ENCODE measurements at regions not wholly inside any gene's neighbourhood (a gene's known extent, or its start where the extent isn't known, plus 50 kb on each side); places are given as distances from the start of the nearest gene placed in this dataset.
"Not testable (repeated sequence)": the region's sequence is repeated elsewhere in the genome, so short reads cannot be mapped to it uniquely, and the experiment has no call there.

DNA sequence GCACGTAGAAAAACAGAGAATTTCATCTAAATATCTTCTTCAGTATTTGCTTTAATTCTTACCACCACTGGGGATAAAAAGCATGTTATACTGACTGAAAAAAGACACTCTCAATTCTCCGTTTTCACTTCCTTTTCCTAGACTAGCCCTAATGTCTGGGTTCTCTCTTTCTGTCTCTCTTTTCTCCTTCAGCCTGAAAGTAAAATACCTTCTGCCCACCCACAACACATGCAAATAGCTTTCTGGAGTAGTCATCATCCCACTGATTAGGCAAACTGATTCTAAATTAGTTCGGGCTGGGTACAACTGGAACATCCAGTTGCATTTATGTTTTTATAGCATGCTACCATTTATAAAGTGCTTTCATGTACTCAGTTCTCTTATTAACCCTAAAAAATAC lies 142.4 kb upstream of the ANKRD50 start:
- no peaks in the 10 kb centered on the region for H3K36me3 Mint-ChIP-seq
- H3K4me3 Mint-ChIP-seq: no peak overlapping the region
- no peak overlapping the region for H3K27ac Mint-ChIP-seq
- H3K27me3 Mint-ChIP-seq: no peaks in the 10 kb centered on the region
- ATAC-seq: no peak
- H3K4me1 Mint-ChIP-seq: no peaks in the 10 kb centered on the region
- H3K9me3 Mint-ChIP-seq: no peaks in the 10 kb centered on the region

DNA sequence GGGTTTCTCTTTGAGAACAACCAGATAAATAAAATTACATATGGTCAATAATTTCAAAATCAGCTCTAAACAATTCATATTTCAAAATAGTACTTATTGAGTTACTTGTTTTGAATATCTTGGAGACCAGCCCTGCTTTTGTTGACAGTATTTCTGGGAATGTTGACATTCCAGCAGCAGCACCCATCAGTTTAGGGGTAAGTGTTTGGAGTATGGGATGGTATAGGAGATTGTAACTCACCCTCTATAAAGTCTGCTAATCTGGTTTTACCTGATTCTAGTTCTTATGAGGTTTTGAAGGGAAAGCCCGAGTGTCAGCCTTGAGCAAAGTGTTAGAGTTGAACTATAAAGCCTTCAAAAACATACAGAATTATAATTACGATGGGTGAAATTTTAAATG lies 139.2 kb upstream of the ANKRD50 start:
- no peaks in the 10 kb centered on the region for H3K9me3 Mint-ChIP-seq
- H3K36me3 Mint-ChIP-seq: no peaks in the 10 kb centered on the region
- H3K27ac Mint-ChIP-seq: no peak overlapping the region
- H3K27me3 Mint-ChIP-seq: no peaks in the 10 kb centered on the region
- no peaks in the 10 kb centered on the region for H3K4me1 Mint-ChIP-seq
- no peak overlapping the region for H3K4me3 Mint-ChIP-seq
- no peak for ATAC-seq

DNA sequence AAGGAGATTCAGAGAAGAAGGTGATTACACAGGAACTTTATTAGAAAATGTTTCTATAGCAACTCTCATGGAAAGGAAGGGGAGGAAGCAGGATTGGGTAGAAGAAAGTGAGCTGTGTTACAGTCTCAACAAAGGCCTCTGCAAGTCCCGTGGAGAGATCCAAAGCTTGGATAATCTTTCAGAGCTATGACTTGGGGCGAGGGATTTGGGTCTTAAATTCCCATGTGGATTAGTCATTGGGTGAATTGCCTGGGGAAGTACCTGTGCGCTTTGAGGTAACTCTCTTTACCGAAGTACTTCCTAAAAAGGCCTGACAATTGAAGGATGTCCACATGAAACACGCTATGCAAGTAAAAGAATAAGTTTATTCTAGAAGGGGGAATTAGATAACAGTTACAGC lies 133.8 kb upstream of the ANKRD50 start:
- no peak for ATAC-seq
- H3K4me1 Mint-ChIP-seq: no peaks in the 10 kb centered on the region
- H3K27ac Mint-ChIP-seq: no peak overlapping the region
- H3K27me3 Mint-ChIP-seq: no peaks in the 10 kb centered on the region
- no peaks in the 10 kb centered on the region for H3K36me3 Mint-ChIP-seq
- H3K4me3 Mint-ChIP-seq: no peak overlapping the region
- H3K9me3 Mint-ChIP-seq: peaks cover 12% of the 10 kb centered on the region

DNA sequence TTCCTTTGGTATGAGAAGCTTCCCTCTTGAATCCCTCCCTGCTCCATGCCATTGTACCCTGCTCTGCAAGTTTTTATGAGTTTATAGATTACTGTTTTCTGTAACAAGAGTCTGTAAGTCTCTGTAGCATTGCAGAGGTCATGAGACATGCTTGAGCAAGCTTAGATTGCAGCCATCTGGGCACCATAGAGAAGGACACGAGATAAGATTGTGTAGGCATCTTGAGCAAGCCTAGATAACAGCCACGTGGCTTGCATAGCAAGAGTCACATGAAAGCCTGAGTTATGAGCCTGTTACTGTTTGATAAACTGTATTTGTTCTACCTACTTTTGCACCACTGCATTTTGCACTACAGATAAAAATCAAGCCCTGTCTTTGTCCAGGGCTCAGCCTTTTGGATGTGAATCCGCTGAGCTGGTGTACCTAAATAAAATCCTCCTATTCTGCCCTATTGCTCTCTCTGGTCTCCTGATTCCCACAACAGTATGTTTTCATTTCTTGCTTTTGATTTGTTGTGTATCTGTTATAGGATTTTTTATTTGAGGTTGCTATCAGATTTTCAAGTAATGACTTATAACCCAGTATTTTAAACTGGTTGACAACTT lies 127.4 kb upstream of the ANKRD50 start:
- ATAC-seq: no peak

DNA sequence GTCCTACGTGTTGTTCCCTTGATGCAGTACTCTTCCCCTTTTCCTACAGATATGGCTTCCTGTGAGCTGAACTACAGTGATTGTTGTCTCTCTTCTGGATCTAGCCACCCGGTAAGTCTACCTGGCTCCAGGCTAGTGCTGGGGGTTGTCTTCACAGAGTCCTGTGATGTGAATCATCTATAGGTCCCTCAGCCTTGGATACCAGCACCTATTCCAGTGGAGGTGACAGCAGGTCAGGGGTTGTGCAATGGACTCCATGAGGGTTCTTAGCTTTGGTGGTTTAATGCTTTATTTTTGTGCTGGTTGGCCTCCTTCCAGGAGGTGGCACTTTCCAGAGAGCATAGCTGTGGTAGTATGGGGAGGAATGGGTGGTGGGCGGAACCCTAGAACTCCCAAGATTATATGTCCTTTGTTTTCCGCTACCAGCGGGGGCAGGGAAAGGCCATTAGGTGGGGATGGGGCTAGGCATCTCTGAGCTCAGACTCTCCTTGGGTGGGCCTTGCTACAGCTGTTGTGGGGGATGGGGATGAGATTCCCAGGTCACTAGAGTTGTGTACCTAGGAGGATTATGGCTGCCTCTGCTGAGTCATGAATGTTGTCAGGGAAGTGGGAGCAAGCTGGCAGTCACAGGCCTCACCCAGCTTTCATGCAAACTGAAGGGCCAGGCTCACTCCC lies 121.4 kb upstream of the ANKRD50 start:
- Mint-ChIP-seq H3K27ac (no peak overlapping the region), H3K4me1 (no peaks in the 10 kb centered on the region), H3K4me3 (no peak overlapping the region), H3K36me3 (no peaks in the 10 kb centered on the region), H3K9me3 (peaks cover 18% of the 10 kb centered on the region), H3K27me3 (no peaks in the 10 kb centered on the region)
- no peak for ATAC-seq

More for the DNA sequence above, 127.4 kb upstream of the ANKRD50 start:
- H3K27ac Mint-ChIP-seq: no peak overlapping the region
- H3K4me1 Mint-ChIP-seq: no peaks in the 10 kb centered on the region
- H3K9me3 Mint-ChIP-seq: peaks cover 30% of the 10 kb centered on the region
- no peaks in the 10 kb centered on the region for H3K36me3 Mint-ChIP-seq
- no peak overlapping the region for H3K4me3 Mint-ChIP-seq
- no peaks in the 10 kb centered on the region for H3K27me3 Mint-ChIP-seq

DNA sequence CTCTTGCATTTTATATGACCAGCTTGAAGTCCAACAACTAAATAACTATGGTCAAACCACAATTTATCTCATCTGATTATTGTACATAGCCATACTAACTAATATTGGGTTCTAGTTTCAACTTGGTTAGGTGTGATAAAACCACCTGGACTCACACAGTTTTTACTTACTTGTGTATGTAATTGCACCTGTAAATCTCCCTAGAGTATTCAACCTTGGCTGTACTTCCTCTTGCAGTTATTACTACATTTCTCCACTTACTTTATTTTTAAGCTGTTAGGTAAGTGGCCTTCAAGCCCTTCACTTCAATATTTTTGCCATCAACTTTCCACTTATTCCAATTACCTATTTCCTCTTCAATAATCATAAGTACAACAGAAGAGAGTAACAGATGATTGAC lies 115.8 kb upstream of the ANKRD50 start:
- Mint-ChIP-seq H3K27me3 (no peaks in the 10 kb centered on the region), H3K4me3 (no peak overlapping the region), H3K4me1 (no peaks in the 10 kb centered on the region), H3K9me3 (peaks cover 9% of the 10 kb centered on the region), H3K27ac (no peak overlapping the region), H3K36me3 (no peaks in the 10 kb centered on the region)
- no peak for ATAC-seq

DNA sequence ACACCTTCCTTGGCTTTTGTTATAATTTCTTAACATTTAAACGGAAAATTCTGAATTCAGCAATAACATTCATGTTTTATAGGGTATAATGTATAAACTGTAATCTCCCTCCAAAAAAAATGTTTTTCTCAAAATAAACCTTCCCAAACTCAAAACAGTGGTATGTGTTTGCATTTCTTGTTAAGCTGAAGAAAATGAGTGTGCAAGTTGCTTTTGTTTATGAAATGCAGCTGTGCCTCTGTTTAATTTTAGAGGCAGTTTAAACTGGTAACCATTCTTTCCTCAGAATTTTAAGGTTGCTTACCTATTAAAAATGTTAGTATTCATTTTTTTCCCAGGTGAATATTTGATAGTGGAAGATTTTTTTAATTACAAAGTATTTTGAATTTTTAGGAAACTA lies 105.0 kb upstream of the ANKRD50 start:
- H3K4me1 Mint-ChIP-seq: no peaks in the 10 kb centered on the region
- H3K27ac Mint-ChIP-seq: no peak overlapping the region
- no peak for ATAC-seq
- H3K9me3 Mint-ChIP-seq: peaks cover 19% of the 10 kb centered on the region
- H3K36me3 Mint-ChIP-seq: no peaks in the 10 kb centered on the region
- H3K4me3 Mint-ChIP-seq: no peak overlapping the region
- H3K27me3 Mint-ChIP-seq: no peaks in the 10 kb centered on the region

DNA sequence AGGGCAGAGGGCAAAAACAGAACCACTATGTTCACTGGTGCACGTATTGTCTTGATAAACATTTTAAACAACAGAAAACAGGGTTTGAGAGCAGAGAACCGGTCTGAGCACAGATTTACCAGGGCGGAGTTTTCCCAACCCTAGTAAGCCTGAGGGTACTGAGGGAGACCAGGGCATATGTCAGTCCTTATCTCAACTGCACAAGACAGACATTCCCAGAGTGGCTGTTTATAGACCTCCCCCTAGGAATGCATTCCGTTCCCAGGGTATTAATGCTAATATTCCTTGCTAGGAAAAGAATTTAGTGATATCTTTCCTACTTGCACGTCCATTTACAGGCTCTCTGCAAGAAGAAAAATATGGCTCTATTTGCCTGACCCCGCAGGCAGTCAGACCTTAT lies 99.7 kb upstream of the ANKRD50 start:
- H3K4me3 Mint-ChIP-seq, H3K36me3 Mint-ChIP-seq, H3K4me1 Mint-ChIP-seq, H3K27me3 Mint-ChIP-seq, H3K27ac Mint-ChIP-seq, ATAC-seq: not testable (repeated sequence)
- peaks cover 12% of the 10 kb centered on the region for H3K9me3 Mint-ChIP-seq

DNA sequence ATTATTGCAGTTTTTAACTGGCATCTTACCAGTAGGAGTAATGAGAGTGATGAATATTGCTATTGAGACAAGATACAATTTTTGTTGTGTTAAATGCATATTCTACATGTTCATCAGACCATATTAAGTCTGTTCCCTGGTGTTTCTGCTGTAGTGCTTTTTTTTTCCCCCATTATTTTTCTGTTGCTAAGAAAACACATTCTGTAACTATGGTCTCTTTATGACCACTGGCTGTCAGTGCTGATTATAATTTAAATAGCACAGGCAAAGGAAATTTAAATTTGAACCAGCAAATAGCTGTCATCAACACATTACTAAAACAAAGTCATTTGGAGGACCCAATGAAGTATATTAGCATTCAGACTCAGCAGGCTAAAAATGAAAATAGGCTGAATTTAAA lies 98.3 kb upstream of the ANKRD50 start:
- ATAC-seq: no peak
- Mint-ChIP-seq H3K36me3 (no peaks in the 10 kb centered on the region), H3K27ac (no peak overlapping the region), H3K4me1 (no peaks in the 10 kb centered on the region), H3K9me3 (peaks cover 12% of the 10 kb centered on the region), H3K27me3 (no peaks in the 10 kb centered on the region), H3K4me3 (no peak overlapping the region)

DNA sequence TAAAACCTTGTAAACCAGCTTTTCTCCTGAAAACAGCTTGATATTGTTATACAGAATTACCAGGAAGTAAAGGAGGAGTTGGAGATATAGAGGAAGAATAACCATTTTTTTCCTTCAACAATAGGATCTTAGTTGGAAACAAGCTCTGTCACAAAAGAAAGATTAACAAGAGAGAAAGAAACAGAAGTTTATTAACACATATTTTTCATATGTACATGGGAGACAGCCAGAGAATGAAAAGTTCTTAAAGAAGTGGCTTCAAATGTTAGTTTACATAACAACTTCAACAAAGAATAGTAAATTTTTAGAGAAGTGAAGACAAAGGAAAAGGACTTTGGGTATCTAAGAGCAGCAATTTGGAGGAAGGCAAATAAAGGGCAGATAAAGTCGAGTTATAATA lies 94.9 kb upstream of the ANKRD50 start:
- Mint-ChIP-seq H3K27ac (no peak overlapping the region), H3K4me1 (no peaks in the 10 kb centered on the region), H3K9me3 (peaks cover 9% of the 10 kb centered on the region), H3K27me3 (no peaks in the 10 kb centered on the region), H3K36me3 (no peaks in the 10 kb centered on the region), H3K4me3 (no peak overlapping the region)
- no peak for ATAC-seq

DNA sequence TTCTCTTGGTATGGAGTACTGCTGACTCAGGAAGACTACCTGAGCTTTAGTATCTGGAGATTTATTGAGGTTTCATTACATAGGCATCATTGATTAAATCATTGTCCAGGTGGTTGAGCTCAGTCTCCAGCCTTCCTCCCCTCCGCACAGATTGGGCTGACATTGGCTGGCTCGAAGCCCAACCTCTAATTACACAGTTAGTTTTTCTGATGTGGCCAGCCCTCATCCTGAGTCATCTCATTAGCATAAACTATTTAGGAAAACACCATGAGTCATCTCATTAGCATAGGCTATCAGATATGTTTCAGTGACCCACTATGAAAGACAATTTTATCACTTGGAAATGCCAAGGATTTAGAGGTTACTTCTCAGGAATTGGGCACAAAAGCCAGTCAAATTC lies 93.9 kb upstream of the ANKRD50 start:
- H3K27me3 Mint-ChIP-seq: no peaks in the 10 kb centered on the region
- no peaks in the 10 kb centered on the region for H3K36me3 Mint-ChIP-seq
- no peak overlapping the region for H3K4me3 Mint-ChIP-seq
- H3K4me1 Mint-ChIP-seq: no peaks in the 10 kb centered on the region
- H3K9me3 Mint-ChIP-seq: peaks cover 1% of the 10 kb centered on the region
- no peak for ATAC-seq
- H3K27ac Mint-ChIP-seq: no peak overlapping the region

DNA sequence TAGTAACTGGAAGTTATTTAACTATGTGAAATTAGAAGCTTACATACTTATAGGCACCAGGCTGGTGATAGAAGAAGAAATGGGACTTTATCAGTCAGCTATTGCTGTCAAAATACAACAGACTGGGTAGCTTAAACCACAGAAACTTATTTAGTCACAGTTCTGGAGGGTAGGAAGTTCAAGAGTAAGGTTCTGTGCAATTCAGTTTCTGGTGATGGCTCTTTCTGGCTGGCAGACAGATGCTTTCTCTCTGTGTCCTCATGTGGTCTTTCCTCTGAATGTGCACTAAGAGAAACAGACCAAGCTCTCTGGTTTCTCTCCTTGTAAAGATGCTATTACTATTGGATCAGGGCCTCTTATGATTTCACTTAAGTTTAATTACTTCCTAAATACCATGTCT lies 92.1 kb upstream of the ANKRD50 start:
- Mint-ChIP-seq H3K27me3 (no peaks in the 10 kb centered on the region), H3K36me3 (no peaks in the 10 kb centered on the region), H3K4me3 (no peak overlapping the region), H3K27ac (no peak overlapping the region), H3K9me3 (no peaks in the 10 kb centered on the region), H3K4me1 (no peaks in the 10 kb centered on the region)
- ATAC-seq: no peak

DNA sequence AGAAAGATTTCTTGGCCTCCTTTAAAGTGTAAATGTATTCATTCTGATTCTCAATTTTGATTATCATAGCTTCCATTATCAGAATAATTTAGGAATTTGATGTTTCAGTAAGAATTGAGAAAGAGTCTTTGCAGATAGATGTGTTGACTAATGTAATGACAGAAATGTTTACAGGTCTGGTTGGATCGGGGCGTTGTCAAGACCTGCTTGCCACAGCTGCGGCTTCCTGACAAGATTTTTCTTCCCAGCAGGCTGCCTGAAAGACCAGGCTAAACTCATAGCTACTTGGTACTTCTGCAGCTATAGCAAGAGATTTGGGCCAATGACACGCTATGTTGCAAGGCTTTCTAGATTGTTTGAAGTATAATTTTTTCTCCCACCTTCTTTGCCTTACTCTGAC lies 91.5 kb upstream of the ANKRD50 start:
- H3K27me3 Mint-ChIP-seq: no peaks in the 10 kb centered on the region
- H3K27ac Mint-ChIP-seq: no peak overlapping the region
- H3K36me3 Mint-ChIP-seq: no peaks in the 10 kb centered on the region
- no peak for ATAC-seq
- no peaks in the 10 kb centered on the region for H3K4me1 Mint-ChIP-seq
- no peaks in the 10 kb centered on the region for H3K9me3 Mint-ChIP-seq
- H3K4me3 Mint-ChIP-seq: no peak overlapping the region

DNA sequence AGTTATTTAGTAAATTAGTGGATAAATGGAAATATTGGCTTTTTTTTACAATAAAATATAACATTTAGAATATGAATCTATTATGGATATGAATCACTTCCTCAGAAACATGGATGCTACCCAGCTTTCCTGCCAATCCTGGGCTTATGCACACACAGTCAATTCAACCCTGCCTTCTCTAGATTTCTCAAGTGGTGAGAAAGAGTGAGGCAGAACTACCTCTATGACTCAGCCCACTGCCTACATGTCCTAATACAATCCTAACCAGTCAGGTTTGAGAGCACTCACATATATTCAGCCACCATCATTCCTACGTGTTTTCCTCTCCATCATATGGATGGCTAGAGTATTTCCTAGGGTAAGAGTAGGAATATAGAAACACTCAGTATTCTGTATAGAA lies 91.1 kb upstream of the ANKRD50 start:
- ATAC-seq: no peak
- H3K4me3 Mint-ChIP-seq: no peak overlapping the region
- H3K27me3 Mint-ChIP-seq: no peaks in the 10 kb centered on the region
- H3K27ac Mint-ChIP-seq: no peak overlapping the region
- no peaks in the 10 kb centered on the region for H3K9me3 Mint-ChIP-seq
- no peaks in the 10 kb centered on the region for H3K4me1 Mint-ChIP-seq
- H3K36me3 Mint-ChIP-seq: no peaks in the 10 kb centered on the region

DNA sequence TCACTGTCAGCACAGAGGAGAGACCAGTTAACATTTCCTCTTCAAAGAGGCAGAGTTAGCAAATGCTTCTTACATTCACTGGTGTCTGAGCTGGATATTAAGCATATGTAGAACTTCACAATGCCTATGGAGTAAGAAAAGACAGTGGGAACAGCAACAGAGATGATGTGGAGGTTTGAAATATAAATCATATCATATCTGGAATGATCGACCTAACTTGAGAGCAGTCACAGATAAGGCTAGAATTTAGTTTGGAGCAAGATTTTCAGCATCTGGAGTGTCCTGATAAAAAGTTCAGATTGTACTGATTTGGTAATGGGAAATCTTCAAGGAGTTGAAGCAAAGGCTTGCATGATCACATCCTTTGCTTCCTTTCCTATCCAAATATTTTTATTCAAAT lies 90.5 kb upstream of the ANKRD50 start:
- Mint-ChIP-seq H3K4me3 (no peak overlapping the region), H3K27me3 (no peaks in the 10 kb centered on the region), H3K9me3 (no peaks in the 10 kb centered on the region), H3K36me3 (no peaks in the 10 kb centered on the region), H3K4me1 (no peaks in the 10 kb centered on the region), H3K27ac (no peak overlapping the region)
- ATAC-seq: no peak

DNA sequence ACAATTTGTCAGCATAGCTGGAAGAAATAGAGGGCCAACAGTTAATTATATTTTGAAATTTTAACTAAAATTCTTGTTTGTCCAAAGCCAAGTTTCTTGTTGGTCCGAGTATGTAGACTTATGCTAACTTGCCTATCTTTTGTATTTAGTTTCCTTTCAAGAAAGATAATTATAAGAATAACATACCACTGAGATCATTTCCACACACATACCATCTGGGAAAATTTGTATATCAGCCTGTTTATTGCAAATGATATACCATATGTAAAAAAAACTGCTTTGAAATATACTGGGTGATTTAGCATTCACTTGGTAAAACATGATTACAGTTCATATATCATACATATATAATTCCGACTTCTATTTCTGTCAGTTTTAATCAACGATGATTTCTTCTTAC lies 84.7 kb upstream of the ANKRD50 start:
- Mint-ChIP-seq H3K4me1 (no peaks in the 10 kb centered on the region), H3K27me3 (no peaks in the 10 kb centered on the region)

More for the DNA sequence above, 84.7 kb upstream of the ANKRD50 start:
- Mint-ChIP-seq H3K9me3 (no peaks in the 10 kb centered on the region), H3K4me3 (no peak overlapping the region), H3K27ac (no peak overlapping the region), H3K36me3 (no peaks in the 10 kb centered on the region)
- no peak for ATAC-seq
